ENCODE measurements at regions not wholly inside any gene's neighbourhood (a gene's known extent, or its start where the extent isn't known, plus 50 kb on each side); places are given as distances from the start of the nearest gene placed in this dataset.
"Not testable (repeated sequence)": the region's sequence is repeated elsewhere in the genome, so short reads cannot be mapped to it uniquely, and the experiment has no call there.

GRCh38 chr6:81514195-81514594 lies 238.3 kb downstream of the TENT5A start:
- TF ChIP-seq CTCF, POLR2AphosphoS5, POLR2A (IDR thresholded peaks at IDR 0.05): not testable (repeated sequence)

All from stomach (tissue), 4 donors.